HL-60 (cell line): ENCODE measurements at regions not wholly inside any gene's neighbourhood (a gene's known extent, or its start where the extent isn't known, plus 50 kb on each side); places are given as distances from the start of the nearest gene placed in this dataset.

Experiments used
- DNase-seq, 2 experiments: peaks; one replicate each; pipeline ENCODE4 v3.0.0-alpha.2; 2010 to 2020; ENCODE audit warnings: low read depth in 1 of 2, low spot score in 1 of 2
- H3K27ac ChIP-seq: fragments of 250-450 bp; sonication (Bioruptor Pico); replicated peaks from 2 replicates; pipeline ENCODE4 v1.5.1; 2020; ENCODE audit warnings: mild to moderate bottlenecking, moderate library complexity
- H3K27me3 ChIP-seq: fragments of 250-450 bp; sonication (Bioruptor Pico); 2 replicates; pipeline ENCODE4 v1.5.1; 2021; ENCODE audit warnings: mild to moderate bottlenecking, moderate library complexity; ENCODE audit not compliant: insufficient read depth, poor library complexity, severe bottlenecking
- H3K4me3 ChIP-seq: replicated peaks from 2 replicates; pipeline ENCODE4 v1.5.1; 2011; ENCODE audit warnings: mild to moderate bottlenecking, control low read depth, low read length; ENCODE audit not compliant: insufficient read depth
- GABPA ChIP-seq: IDR thresholded peaks from 2 replicates; pipeline ENCODE4 v1.6.1; 2012; ENCODE audit warnings: low read depth
- POLR2AphosphoS5 ChIP-seq: IDR thresholded peaks from 2 replicates; pipeline ENCODE4 v1.6.1; 2012; ENCODE audit warnings: low read depth
- SPI1 ChIP-seq: IDR thresholded peaks from 2 replicates; pipeline ENCODE4 v1.6.1; 2012; ENCODE audit warnings: low read depth, mild to moderate bottlenecking, borderline replicate concordance
- TF ChIP-seq, protein P1 (sequence below): IDR thresholded peaks from 2 replicates; pipeline ENCODE4 v1.6.1; 2012; ENCODE audit warnings: low read depth; ENCODE audit not compliant: insufficient replicate concordance
- TF ChIP-seq, protein P2 (sequence below): IDR thresholded peaks from one replicate; pipeline ENCODE4 v1.5.1; 2011; ENCODE audit warnings: low read length, control low read depth, inconsistent platforms; ENCODE audit not compliant: insufficient read depth

DNA sequence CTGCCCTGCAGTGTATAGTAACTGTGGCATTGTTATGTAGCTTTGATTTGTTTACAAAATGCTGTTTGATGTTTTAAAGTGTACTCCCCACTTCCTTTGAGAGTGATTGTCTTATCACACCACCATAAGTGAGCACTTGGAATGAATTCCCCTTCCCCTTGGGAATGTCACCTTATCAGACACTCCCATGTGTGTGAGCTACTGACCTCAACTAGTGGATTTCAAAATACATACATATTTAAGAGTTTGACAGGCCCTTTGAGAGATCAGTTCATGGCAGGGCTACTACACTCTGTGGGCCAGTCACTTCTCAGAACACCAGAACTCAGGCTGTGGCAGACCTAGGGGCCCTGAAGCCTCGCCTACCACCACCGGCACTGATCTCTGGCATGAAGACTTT lies 547.6 kb downstream of the NR2F2 start:
- Histone ChIP-seq H3K27me3 (no peaks in the 10 kb centered on the region), H3K27ac (no peak overlapping the region), H3K4me3 (no peak overlapping the region)
- DNase-seq = no peak
- TF ChIP-seq, protein P1, sequence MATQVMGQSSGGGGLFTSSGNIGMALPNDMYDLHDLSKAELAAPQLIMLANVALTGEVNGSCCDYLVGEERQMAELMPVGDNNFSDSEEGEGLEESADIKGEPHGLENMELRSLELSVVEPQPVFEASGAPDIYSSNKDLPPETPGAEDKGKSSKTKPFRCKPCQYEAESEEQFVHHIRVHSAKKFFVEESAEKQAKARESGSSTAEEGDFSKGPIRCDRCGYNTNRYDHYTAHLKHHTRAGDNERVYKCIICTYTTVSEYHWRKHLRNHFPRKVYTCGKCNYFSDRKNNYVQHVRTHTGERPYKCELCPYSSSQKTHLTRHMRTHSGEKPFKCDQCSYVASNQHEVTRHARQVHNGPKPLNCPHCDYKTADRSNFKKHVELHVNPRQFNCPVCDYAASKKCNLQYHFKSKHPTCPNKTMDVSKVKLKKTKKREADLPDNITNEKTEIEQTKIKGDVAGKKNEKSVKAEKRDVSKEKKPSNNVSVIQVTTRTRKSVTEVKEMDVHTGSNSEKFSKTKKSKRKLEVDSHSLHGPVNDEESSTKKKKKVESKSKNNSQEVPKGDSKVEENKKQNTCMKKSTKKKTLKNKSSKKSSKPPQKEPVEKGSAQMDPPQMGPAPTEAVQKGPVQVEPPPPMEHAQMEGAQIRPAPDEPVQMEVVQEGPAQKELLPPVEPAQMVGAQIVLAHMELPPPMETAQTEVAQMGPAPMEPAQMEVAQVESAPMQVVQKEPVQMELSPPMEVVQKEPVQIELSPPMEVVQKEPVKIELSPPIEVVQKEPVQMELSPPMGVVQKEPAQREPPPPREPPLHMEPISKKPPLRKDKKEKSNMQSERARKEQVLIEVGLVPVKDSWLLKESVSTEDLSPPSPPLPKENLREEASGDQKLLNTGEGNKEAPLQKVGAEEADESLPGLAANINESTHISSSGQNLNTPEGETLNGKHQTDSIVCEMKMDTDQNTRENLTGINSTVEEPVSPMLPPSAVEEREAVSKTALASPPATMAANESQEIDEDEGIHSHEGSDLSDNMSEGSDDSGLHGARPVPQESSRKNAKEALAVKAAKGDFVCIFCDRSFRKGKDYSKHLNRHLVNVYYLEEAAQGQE = no peak
- TF ChIP-seq POLR2AphosphoS5 = no peak
- no peak for TF ChIP-seq SPI1
- TF ChIP-seq GABPA = no peak
- TF ChIP-seq, protein P2, sequence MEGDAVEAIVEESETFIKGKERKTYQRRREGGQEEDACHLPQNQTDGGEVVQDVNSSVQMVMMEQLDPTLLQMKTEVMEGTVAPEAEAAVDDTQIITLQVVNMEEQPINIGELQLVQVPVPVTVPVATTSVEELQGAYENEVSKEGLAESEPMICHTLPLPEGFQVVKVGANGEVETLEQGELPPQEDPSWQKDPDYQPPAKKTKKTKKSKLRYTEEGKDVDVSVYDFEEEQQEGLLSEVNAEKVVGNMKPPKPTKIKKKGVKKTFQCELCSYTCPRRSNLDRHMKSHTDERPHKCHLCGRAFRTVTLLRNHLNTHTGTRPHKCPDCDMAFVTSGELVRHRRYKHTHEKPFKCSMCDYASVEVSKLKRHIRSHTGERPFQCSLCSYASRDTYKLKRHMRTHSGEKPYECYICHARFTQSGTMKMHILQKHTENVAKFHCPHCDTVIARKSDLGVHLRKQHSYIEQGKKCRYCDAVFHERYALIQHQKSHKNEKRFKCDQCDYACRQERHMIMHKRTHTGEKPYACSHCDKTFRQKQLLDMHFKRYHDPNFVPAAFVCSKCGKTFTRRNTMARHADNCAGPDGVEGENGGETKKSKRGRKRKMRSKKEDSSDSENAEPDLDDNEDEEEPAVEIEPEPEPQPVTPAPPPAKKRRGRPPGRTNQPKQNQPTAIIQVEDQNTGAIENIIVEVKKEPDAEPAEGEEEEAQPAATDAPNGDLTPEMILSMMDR = no peak

DNA sequence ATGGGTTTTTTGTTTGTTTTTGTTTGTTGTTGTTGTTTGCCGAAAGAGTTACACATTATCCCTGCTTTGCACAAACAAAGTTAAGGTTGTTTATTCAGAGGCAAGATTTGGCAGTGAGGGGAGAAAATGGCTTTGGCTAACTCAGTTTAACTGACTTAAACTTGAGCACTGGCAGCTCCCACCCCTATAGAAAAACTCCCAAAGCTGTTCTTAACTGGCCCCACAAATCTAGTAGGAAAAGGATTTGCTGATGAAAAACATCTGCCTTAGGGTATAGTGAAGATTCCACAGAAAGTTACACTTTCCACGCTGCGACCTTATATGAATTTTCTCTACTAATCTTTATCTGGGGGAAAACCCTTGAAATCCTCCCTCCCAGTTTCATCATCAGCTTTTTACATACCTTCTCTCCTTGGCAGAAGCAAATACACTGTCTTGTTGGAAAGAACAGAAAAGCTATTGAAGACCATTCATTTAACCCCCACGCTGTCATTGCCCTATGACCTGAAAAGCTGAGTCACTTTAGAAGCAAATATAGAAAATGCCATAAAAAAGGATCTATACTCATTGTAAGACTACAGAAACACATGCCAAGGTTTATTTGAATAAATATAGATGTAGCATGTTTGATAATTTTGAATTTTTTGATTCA lies 551.7 kb downstream of the NR2F2 start:
- TF ChIP-seq, protein P2 = no peak
- TF ChIP-seq SPI1 = no peak
- TF ChIP-seq POLR2AphosphoS5 = no peak
- TF ChIP-seq, protein P1 = no peak
- no peak for TF ChIP-seq GABPA
- DNase-seq = no peak
- H3K4me3 ChIP-seq = no peak overlapping the region
- H3K27me3 ChIP-seq = no peaks in the 10 kb centered on the region
- no peak overlapping the region for H3K27ac ChIP-seq

DNA sequence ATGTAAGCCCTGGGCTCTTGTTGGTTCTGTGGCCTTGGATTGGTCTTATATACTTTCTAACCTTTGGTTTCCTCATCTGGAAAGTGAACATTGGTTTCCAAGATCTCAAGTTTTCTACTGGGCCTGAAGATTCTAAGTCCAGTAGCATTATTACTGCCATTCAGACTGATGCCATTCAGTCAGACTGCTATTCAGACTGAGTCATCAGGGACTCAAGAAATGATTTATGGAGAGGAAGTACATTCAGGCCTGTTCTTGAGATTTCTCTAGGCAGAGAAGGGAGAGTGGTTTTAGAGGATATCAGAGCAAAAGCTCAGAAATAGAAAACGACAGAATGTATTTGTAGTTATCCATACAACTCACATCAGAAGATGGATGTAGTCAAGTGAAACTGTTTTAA lies 557.2 kb downstream of the NR2F2 start:
- Histone ChIP-seq H3K4me3 (no peak overlapping the region), H3K27ac (no peak overlapping the region), H3K27me3 (no peaks in the 10 kb centered on the region)
- TF ChIP-seq, protein P2 = no peak
- no peak for TF ChIP-seq SPI1
- DNase-seq = no peak

DNA sequence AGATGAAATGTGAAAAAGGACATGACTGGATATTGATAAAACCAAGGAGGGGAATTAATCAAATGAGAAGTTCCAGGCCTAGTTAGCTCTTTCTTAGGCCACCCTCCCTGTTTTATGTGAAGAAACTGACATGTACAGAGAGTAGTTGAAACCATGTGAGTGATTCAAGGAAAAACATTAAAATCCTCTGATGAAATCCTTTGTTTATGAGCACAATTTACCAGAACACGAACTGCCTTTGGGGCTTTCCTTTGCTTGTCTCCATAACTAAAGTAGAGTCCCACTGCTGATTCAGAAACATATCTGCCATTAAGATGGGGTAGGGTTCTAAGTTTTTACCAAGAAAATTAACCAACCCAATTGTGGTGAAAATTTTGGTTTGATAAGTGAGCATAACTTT lies 558.3 kb downstream of the NR2F2 start:
- no peak overlapping the region for H3K27ac ChIP-seq
- no peak for DNase-seq
- H3K27me3 ChIP-seq = no peaks in the 10 kb centered on the region
- TF ChIP-seq POLR2AphosphoS5 = no peak
- TF ChIP-seq SPI1 = no peak
- TF ChIP-seq, protein P1 = no peak
- no peak for TF ChIP-seq GABPA
- TF ChIP-seq, protein P2 = no peak
- no peak overlapping the region for H3K4me3 ChIP-seq
